ENCODE measurements at regions not wholly inside any gene's neighbourhood (a gene's known extent, or its start where the extent isn't known, plus 50 kb on each side); places are given as distances from the start of the nearest gene placed in this dataset.

GRCh38 chr18:63031375-63031774 is 288.2 kb downstream of the BCL2 start:
- no peak for TF ChIP-seq POLR2A (IDR thresholded peaks at IDR 0.05)
- TF ChIP-seq CTCF (IDR thresholded peaks at IDR 0.05), result no peak
- no peak for TF ChIP-seq POLR2AphosphoS5 (IDR thresholded peaks at IDR 0.05)

Measured in breast epithelium (tissue), 3 donors.